RWPE2 (cell line): ENCODE measurements at regions not wholly inside any gene's neighbourhood (a gene's known extent, or its start where the extent isn't known, plus 50 kb on each side); places are given as distances from the start of the nearest gene placed in this dataset.

Experiments
- ATAC-seq: fragments of 200-7000 bp; cut with Tn5 transposase; 3 replicates; pipeline ENCODE4 v1.9.1; 2021; ENCODE audit warnings: low read depth
- DNase-seq: peaks from one replicate; pipeline ENCODE4 v3.0.0-alpha.2; 2020; ENCODE audit warnings: low spot score
- H3K27ac ChIP-seq: fragments of 450-650 bp; 2 replicates; pipeline ENCODE4 v1.5.1; 2017; ENCODE audit warnings: mild to moderate bottlenecking; ENCODE audit not compliant: poor library complexity, severe bottlenecking
- H3K27me3 ChIP-seq: fragments of 250-450 bp; sonication (Bioruptor Pico); 2 replicates; pipeline ENCODE4 v1.5.1; 2021; ENCODE audit warnings: mild to moderate bottlenecking, moderate library complexity; ENCODE audit not compliant: insufficient read depth, poor library complexity, severe bottlenecking
- H3K36me3 ChIP-seq: fragments of 250-450 bp; sonication (Bioruptor Pico); 2 replicates; pipeline ENCODE4 v1.5.1; 2020; ENCODE audit warnings: low read depth, mild to moderate bottlenecking, moderate library complexity
- H3K4me1 ChIP-seq: fragments of 250-450 bp; sonication (Bioruptor Pico); 2 replicates; pipeline ENCODE4 v1.5.1; 2021; ENCODE audit warnings: mild to moderate bottlenecking, moderate library complexity; ENCODE audit not compliant: insufficient read depth, poor library complexity, severe bottlenecking
- H3K4me3 ChIP-seq: fragments of 250-450 bp; sonication (Bioruptor Pico); 2 replicates; pipeline ENCODE4 v1.5.1; 2021; ENCODE audit warnings: mild to moderate bottlenecking, moderate library complexity; ENCODE audit not compliant: severe bottlenecking
- H3K9me3 ChIP-seq: fragments of 250-450 bp; sonication (Bioruptor Pico); 2 replicates; pipeline ENCODE4 v1.5.1; 2021; ENCODE audit warnings: mild to moderate bottlenecking, moderate library complexity; ENCODE audit not compliant: severe bottlenecking
- CTCF ChIP-seq: fragments of 450-650 bp; IDR thresholded peaks from one replicate; pipeline ENCODE4 v1.5.1; 2017; ENCODE audit warnings: mild to moderate bottlenecking, moderate library complexity; ENCODE audit not compliant: poor library complexity, severe bottlenecking

GRCh38 chr2:180625006-180625844 lies 355.2 kb upstream of the UBE2E3 start:
- DNase-seq (no peak), ATAC-seq (peak; percentile 85)
- H3K36me3 ChIP-seq: no peaks in the 10 kb centered on the region

DNA sequence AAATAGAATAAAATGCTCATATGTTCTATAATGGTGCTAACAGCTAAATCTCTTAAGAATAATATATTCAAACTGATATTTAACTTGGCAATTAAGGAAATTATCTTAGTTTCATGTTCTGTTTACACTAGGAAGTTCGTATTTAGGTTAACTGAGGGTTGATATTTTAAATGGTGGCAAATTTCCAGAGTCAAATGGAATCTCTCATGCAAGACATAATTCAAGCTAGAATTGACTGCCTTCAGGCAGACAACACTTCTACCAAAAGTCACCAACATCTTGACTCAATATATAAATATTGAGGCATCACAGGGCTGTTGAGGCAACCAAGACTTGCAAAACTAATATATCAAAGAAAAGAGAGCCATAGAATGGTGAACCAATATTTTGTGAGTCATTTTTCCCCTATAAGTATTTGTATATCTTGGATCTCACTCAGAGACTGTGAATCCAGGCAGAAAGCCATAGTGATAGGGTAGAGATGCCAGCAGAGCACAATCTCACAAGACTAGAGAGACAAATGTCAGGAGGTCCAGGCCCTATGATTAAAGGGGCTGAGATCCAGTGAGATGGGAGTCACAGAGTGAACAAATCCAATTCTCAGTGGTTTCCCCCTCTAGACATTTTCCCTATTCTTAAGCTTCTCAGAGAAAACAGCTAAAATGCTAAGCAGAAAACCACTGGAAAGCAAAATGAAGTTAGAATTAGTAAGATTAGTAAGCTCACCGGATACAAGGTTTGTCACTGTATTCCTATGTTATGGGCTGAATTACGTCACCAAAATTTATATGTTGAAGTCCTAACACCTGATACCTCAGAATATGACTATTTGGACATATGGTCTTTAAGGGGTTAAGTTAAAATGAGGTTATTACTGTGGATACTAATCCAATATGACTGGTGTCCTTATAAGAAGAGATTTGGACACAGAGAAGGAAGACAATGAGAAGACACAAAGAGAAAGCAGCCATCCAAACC lies 358.2 kb upstream of the UBE2E3 start:
- H3K4me3 ChIP-seq: no peak overlapping the region
- TF ChIP-seq CTCF: no peak

More at GRCh38 chr2:180625006-180625844, 355.2 kb upstream of the UBE2E3 start:
- no peak overlapping the region for H3K27ac ChIP-seq
- no peaks in the 10 kb centered on the region for H3K9me3 ChIP-seq
- no peak overlapping the region for H3K4me3 ChIP-seq
- TF ChIP-seq CTCF: no peak
- peaks cover 8% of the 10 kb centered on the region for H3K4me1 ChIP-seq
- H3K27me3 ChIP-seq: no peaks in the 10 kb centered on the region

GRCh38 chr2:180621366-180621765 lies 359.0 kb upstream of the UBE2E3 start:
- TF ChIP-seq CTCF: no peak
- ATAC-seq (no peak), DNase-seq (no peak)
- Histone ChIP-seq H3K4me1 (peaks cover 8% of the 10 kb centered on the region), H3K9me3 (no peaks in the 10 kb centered on the region), H3K27ac (no peak overlapping the region), H3K27me3 (no peaks in the 10 kb centered on the region), H3K36me3 (no peaks in the 10 kb centered on the region), H3K4me3 (no peak overlapping the region)

More for the DNA sequence above, 358.2 kb upstream of the UBE2E3 start:
- DNase-seq (no peak), ATAC-seq (0 out of 3 replicates have a peak, but pooled peaks have one; percentile 36)
- no peaks in the 10 kb centered on the region for H3K9me3 ChIP-seq
- H3K36me3 ChIP-seq: no peaks in the 10 kb centered on the region
- H3K27me3 ChIP-seq: no peaks in the 10 kb centered on the region
- H3K27ac ChIP-seq: no peak overlapping the region
- H3K4me1 ChIP-seq: peaks cover 8% of the 10 kb centered on the region

DNA sequence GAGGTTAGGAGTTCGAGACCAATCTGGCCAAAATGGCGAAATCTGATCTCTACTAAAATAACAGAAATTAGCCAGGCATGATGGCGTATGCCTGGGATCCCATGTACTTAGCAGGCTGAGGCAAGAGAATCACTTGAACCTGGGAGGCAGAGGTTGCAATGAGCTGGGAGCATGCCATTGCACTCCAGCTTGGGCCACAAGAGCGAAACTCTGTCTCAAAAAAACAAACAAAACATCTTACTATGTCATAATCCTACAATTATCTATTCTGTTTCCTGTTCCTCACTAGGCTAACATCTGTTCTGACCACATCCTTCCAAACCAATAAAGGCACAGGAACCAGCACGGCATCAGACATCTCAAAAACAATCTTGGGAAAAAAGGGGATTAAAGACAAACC lies 361.8 kb upstream of the UBE2E3 start:
- Histone ChIP-seq H3K4me3 (no peak overlapping the region), H3K27ac (no peak overlapping the region), H3K9me3 (peaks cover 3% of the 10 kb centered on the region), H3K4me1 (no peaks in the 10 kb centered on the region), H3K27me3 (no peaks in the 10 kb centered on the region), H3K36me3 (no peaks in the 10 kb centered on the region)
- DNase-seq (no peak), ATAC-seq (no peak)
- no peak for TF ChIP-seq CTCF
